Spinal cord (tissue), 9 donors: ENCODE measurements at regions not wholly inside any gene's neighbourhood (a gene's known extent, or its start where the extent isn't known, plus 50 kb on each side); places are given as distances from the start of the nearest gene placed in this dataset.
"Not testable (repeated sequence)": the region's sequence is repeated elsewhere in the genome, so short reads cannot be mapped to it uniquely, and the experiment has no call there.

ENCODE experiments used
- DNase-seq, 6 donors: peaks; one replicate each; pipeline versions ENCODE4 v3.0.0 to v3.0.0-alpha.2; 2013 to 2015; ENCODE audit warnings: low spot score in 6 of 6, low read depth in 4 of 6
- H3K27ac ChIP-seq: one replicate; pipeline ENCODE4 v1.5.1; 2013; ENCODE audit warnings: low read depth, low read length, control low read depth
- H3K27me3 ChIP-seq: one replicate; pipeline ENCODE4 v1.6.1; 2013; ENCODE audit warnings: low read length; ENCODE audit not compliant: control insufficient read depth, insufficient read depth
- H3K36me3 ChIP-seq: one replicate; pipeline ENCODE4 v1.6.1; 2013; ENCODE audit warnings: low read length; ENCODE audit not compliant: control insufficient read depth, insufficient read depth
- H3K4me1 ChIP-seq: one replicate; pipeline ENCODE4 v1.6.1; 2013; ENCODE audit warnings: low read length; ENCODE audit not compliant: control insufficient read depth, insufficient read depth
- H3K4me3 ChIP-seq: one replicate; pipeline ENCODE4 v1.5.1; 2013; ENCODE audit warnings: low read depth, low read length, control low read depth
- H3K9me3 ChIP-seq: one replicate; pipeline ENCODE4 v1.6.1; 2013; ENCODE audit warnings: low read length; ENCODE audit not compliant: control insufficient read depth, insufficient read depth
- WGBS: methylation state at CpG from one replicate; pipeline ENCODE4 v1.1.5; 2013; ENCODE audit warnings: missing lambda C conversion rate; ENCODE audit not compliant: insufficient coverage; 5-methylcytosine and 5-hydroxymethylcytosine counted together
- donor health status: healthy.

- no peaks in the 10 kb centered on the region for H3K36me3 ChIP-seq
- no peaks in the 10 kb centered on the region for H3K27me3 ChIP-seq
- H3K4me1 ChIP-seq, result no peaks in the 10 kb centered on the region
- H3K4me3 ChIP-seq, result no peak overlapping the region
- WGBS, result 80% methylated on average over 2 of the region's 3 CpGs
- no peaks in the 10 kb centered on the region for H3K9me3 ChIP-seq
- H3K27ac ChIP-seq, result no peak overlapping the region
- DNase-seq, result no peak
Measured at GRCh38 chr13:38452656-38453055, 103.0 kb downstream of the UFM1 start.

- Histone ChIP-seq H3K9me3 (no peaks in the 10 kb centered on the region), H3K27ac (no peak overlapping the region), H3K27me3 (no peaks in the 10 kb centered on the region), H3K4me3 (no peak overlapping the region), H3K4me1 (no peaks in the 10 kb centered on the region), H3K36me3 (no peaks in the 10 kb centered on the region)
- 100% methylated on average over 5 of the region's 7 CpGs for WGBS
- no peak for DNase-seq
Measured at GRCh38 chr13:38462605-38463004, 113.0 kb downstream of the UFM1 start.

- Histone ChIP-seq H3K9me3 (no peaks in the 10 kb centered on the region), H3K27ac (no peak overlapping the region), H3K4me3 (no peak overlapping the region), H3K36me3 (no peaks in the 10 kb centered on the region), H3K27me3 (no peaks in the 10 kb centered on the region), H3K4me1 (no peaks in the 10 kb centered on the region)
- whole genome bisulfite sequencing, result no CpG with 5 or more reads among the region's 3 CpGs
- DNase-seq, result peak in 2 of 6 donors; percentile 3 to 6
Measured at GRCh38 chr13:38463048-38463447, 113.4 kb downstream of the UFM1 start.

GRCh38 chr13:38472411-38472810, 122.8 kb downstream of the UFM1 start:
- DNase-seq, H3K36me3 ChIP-seq, H3K9me3 ChIP-seq, H3K27ac ChIP-seq, H3K4me1 ChIP-seq, H3K4me3 ChIP-seq, H3K27me3 ChIP-seq: not testable (repeated sequence)
- WGBS, result 94% methylated on average over 23 of the region's 34 CpGs

- no peaks in the 10 kb centered on the region for H3K4me1 ChIP-seq
- H3K9me3 ChIP-seq, result no peaks in the 10 kb centered on the region
- 95% methylated on average over 2 of the region's 5 CpGs for WGBS
- H3K36me3 ChIP-seq, result no peaks in the 10 kb centered on the region
- no peaks in the 10 kb centered on the region for H3K27me3 ChIP-seq
- H3K4me3 ChIP-seq, result no peak overlapping the region
- H3K27ac ChIP-seq, result no peak overlapping the region
- no peak for DNase-seq
Measured at GRCh38 chr13:38473305-38473704, 123.7 kb downstream of the UFM1 start.

GRCh38 chr13:38477676-38478075, 128.0 kb downstream of the UFM1 start:
- no peaks in the 10 kb centered on the region for H3K9me3 ChIP-seq
- H3K36me3 ChIP-seq, result no peaks in the 10 kb centered on the region
- H3K27ac ChIP-seq, result no peak overlapping the region
- DNase-seq, result no peak
- H3K4me3 ChIP-seq, result no peak overlapping the region
- no peaks in the 10 kb centered on the region for H3K4me1 ChIP-seq
- H3K27me3 ChIP-seq, result no peaks in the 10 kb centered on the region
- no CpG with 5 or more reads among the region's 2 CpGs for whole genome bisulfite sequencing

- DNase-seq, result no peak
- WGBS, result no CpG with 5 or more reads among the region's 1 CpG
- no peaks in the 10 kb centered on the region for H3K9me3 ChIP-seq
Measured at GRCh38 chr13:38483623-38484022, 134.0 kb downstream of the UFM1 start.

GRCh38 chr13:38490657-38491056, 141.0 kb downstream of the UFM1 start:
- Histone ChIP-seq H3K4me1 (no peaks in the 10 kb centered on the region), H3K27ac (no peak overlapping the region), H3K9me3 (no peaks in the 10 kb centered on the region), H3K27me3 (no peaks in the 10 kb centered on the region), H3K4me3 (no peak overlapping the region), H3K36me3 (no peaks in the 10 kb centered on the region)
- no peak for DNase-seq
- WGBS, result 100% methylated on average over 1 of the region's 3 CpGs

More at GRCh38 chr13:38483623-38484022, 134.0 kb downstream of the UFM1 start:
- Histone ChIP-seq H3K27me3 (no peaks in the 10 kb centered on the region), H3K36me3 (no peaks in the 10 kb centered on the region), H3K4me3 (no peak overlapping the region), H3K27ac (no peak overlapping the region), H3K4me1 (no peaks in the 10 kb centered on the region)

GRCh38 chr13:38494445-38494844, 144.8 kb downstream of the UFM1 start:
- WGBS, result 25% methylated on average over 1 of the region's 2 CpGs
- Histone ChIP-seq H3K27me3 (no peaks in the 10 kb centered on the region), H3K36me3 (no peaks in the 10 kb centered on the region), H3K9me3 (no peaks in the 10 kb centered on the region), H3K4me3 (no peak overlapping the region), H3K27ac (no peak overlapping the region), H3K4me1 (no peaks in the 10 kb centered on the region)
- DNase-seq, result peak in 1 of 6 donors; percentile 48

- DNase-seq, result no peak
- Histone ChIP-seq H3K4me1 (no peaks in the 10 kb centered on the region), H3K4me3 (no peak overlapping the region), H3K27ac (no peak overlapping the region), H3K36me3 (no peaks in the 10 kb centered on the region), H3K27me3 (no peaks in the 10 kb centered on the region), H3K9me3 (no peaks in the 10 kb centered on the region)
- WGBS, result 43% methylated on average over 1 of the region's 2 CpGs
Measured at GRCh38 chr13:38496917-38497316, 147.3 kb downstream of the UFM1 start.
